ENCODE measurements at regions not wholly inside any gene's neighbourhood (a gene's known extent, or its start where the extent isn't known, plus 50 kb on each side); places are given as distances from the start of the nearest gene placed in this dataset.

DNA sequence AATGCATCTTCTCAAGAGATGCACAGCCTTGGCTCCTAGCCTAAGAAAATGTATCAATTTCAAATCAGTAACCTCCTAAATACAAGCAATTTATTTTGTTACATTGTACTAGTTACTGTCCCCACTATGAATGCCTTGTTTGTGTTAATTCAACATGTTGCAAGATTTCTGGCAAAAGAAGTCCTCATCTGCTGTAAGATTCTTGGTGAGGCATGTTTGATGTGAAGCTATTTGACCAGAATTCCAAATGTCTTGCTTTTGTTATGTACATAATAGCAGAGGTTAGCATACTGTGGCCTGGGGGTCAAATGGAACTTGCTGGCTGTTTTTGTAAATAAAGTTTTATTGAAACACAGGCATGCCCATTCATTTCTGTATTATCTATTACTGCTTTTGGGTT, 1023.1 kb upstream of the WWC1 start:
- no peak for DNase-seq (ENCODE audit: low spot score)
- TF ChIP-seq, protein P1, sequence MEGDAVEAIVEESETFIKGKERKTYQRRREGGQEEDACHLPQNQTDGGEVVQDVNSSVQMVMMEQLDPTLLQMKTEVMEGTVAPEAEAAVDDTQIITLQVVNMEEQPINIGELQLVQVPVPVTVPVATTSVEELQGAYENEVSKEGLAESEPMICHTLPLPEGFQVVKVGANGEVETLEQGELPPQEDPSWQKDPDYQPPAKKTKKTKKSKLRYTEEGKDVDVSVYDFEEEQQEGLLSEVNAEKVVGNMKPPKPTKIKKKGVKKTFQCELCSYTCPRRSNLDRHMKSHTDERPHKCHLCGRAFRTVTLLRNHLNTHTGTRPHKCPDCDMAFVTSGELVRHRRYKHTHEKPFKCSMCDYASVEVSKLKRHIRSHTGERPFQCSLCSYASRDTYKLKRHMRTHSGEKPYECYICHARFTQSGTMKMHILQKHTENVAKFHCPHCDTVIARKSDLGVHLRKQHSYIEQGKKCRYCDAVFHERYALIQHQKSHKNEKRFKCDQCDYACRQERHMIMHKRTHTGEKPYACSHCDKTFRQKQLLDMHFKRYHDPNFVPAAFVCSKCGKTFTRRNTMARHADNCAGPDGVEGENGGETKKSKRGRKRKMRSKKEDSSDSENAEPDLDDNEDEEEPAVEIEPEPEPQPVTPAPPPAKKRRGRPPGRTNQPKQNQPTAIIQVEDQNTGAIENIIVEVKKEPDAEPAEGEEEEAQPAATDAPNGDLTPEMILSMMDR (IDR thresholded peaks at IDR 0.05), result no peak
- H3K4me3 ChIP-seq, result no peak overlapping the region
- H3K27ac ChIP-seq, result no peak overlapping the region

DNA sequence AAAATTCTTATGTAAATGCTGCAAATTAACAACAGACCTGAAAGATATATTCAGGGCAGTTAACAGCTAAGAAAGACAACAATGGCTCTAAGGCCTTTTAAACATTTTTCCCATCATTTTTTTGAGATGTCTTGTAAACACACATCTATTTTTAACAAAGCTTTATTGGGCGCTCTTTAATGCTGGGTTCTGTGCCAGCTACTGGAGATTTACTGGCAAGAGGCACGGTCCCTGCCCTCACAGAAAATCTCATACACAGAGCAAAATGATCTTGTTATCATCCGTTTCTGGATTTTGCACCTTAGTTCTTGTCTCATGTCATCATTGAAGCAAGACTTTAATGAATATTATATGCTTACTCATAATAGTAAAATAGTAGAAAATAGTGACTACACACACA, 1022.3 kb upstream of the WWC1 start:
- DNase-seq (ENCODE audit: low spot score), result no peak
- Histone ChIP-seq H3K4me3 (no peak overlapping the region), H3K27ac (no peak overlapping the region)
- TF ChIP-seq, protein P1 (IDR thresholded peaks at IDR 0.05), result no peak

DNA sequence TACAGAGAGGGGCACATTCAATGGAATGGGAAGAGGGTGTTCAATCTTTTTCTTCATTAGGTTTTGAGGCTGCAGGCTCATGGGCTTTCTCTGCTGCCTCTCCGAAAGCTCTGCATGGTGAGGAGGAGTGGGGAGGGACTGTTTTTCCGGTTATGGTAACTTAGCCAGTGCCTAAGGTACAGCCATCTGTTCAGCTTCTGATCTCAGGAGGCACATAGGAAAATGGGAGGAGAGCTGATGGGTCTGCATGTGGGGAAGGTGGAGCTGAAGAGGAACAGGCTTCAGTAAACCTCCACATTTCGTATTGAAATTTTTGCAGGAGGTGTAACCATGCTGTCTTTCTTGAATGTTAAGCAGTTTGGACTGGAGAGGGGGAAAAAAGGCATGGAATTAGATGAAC, 1020.4 kb upstream of the WWC1 start:
- Histone ChIP-seq H3K4me3 (no peak overlapping the region), H3K27ac (no peak overlapping the region)
- TF ChIP-seq, protein P1 (IDR thresholded peaks at IDR 0.05), result no peak
- DNase-seq (ENCODE audit: low spot score), result no peak

GRCh38 chr5:167271511-167271910, 1019.9 kb upstream of the WWC1 start:
- Histone ChIP-seq H3K27ac (no peak overlapping the region), H3K4me3 (no peak overlapping the region)
- DNase-seq (ENCODE audit: low spot score), result no peak
- TF ChIP-seq, protein P1 (IDR thresholded peaks at IDR 0.05), result no peak

DNA sequence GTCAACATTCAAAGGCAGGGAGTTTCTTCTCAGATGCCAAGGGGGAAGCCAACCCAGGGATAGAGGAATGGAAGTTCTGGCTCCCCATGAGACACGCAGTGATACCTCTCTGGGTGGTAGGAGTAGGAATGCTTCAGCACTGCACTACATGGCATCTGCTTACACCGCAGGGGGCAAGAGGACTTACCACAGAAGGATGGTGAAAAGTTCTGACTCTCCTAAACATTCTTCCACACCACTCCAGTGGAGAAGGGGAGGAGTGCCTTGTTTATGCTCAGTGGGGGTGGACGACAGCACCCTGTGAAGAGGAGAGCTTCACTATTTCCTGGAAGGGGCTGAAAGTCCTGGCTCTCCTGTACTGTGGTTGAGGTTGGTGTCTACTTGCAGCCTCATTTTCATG, 1011.3 kb upstream of the WWC1 start:
- DNase-seq (ENCODE audit: low spot score), result no peak
- no peak overlapping the region for H3K4me3 ChIP-seq
- TF ChIP-seq, protein P1 (IDR thresholded peaks at IDR 0.05), result no peak
- H3K27ac ChIP-seq, result no peak overlapping the region

DNA sequence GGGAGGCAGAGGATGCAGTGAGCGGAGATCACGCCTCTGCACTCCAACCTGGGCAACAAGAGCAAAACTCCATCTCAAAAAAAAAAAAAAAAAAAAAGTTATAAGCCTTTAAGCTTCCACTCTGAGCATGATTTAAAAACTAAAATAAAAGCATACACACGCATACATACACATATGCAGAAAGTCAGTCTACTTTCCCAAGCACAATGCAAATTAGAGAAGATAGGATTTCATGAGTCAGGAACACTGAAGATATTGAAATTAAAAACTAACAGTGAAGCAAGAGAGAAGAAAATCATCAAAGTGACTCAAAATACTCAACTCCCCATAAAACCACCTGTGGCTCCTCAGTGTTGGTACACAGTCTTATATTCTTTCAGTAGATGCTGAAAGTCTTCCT, 1009.5 kb upstream of the WWC1 start:
- DNase-seq (ENCODE audit: low spot score), result no peak

DNA sequence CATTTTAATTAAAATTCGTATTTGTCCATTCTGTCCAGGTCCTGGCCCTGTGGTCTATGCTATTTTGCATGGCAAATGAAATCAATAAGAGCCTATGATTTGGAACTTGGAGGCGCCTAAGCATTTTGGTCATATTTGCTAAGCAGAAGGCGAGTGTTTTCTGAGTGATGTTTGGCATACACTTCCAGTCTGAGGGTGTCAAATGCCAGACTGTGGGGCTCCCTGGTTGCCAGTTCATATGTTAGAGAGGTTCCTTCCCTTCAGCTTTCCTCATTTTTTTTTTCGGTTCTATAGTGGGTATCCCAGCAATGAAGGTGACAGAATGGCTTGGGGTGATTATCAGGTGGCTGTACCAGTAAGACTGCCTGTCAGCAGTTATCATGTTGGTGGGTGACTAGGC, 1007.8 kb upstream of the WWC1 start:
- H3K4me3 ChIP-seq, result no peak overlapping the region
- TF ChIP-seq, protein P1 (IDR thresholded peaks at IDR 0.05), result no peak
- no peak overlapping the region for H3K27ac ChIP-seq
- no peak for DNase-seq (ENCODE audit: low spot score)

More for the DNA sequence above, 1009.5 kb upstream of the WWC1 start:
- Histone ChIP-seq H3K27ac (no peak overlapping the region), H3K4me3 (no peak overlapping the region)
- TF ChIP-seq, protein P1 (IDR thresholded peaks at IDR 0.05), result no peak
